CD4-positive, CD25-positive, alpha-beta regulatory T cell (primary cell): ENCODE measurements at regions not wholly inside any gene's neighbourhood (a gene's known extent, or its start where the extent isn't known, plus 50 kb on each side); places are given as distances from the start of the nearest gene placed in this dataset.

Experiments used
- ATAC-seq, 2 donors: fragments of 150-1000 bp; cut with Tn5 transposase; one replicate each; pipeline ENCODE4 v1.10.0; 2021; ENCODE audit warnings: low read depth in 2 of 2, moderate number of reproducible peaks in 2 of 2, moderate library complexity in 1 of 2
- DNase-seq, 3 donors: peaks; one replicate each; pipeline versions ENCODE4 v3.0.0 to v3.0.0-alpha.2; 2012 to 2022; ENCODE audit warnings: mixed read lengths in 1 of 3
- H3K27ac ChIP-seq: one replicate; pipeline ENCODE4 v1.7.0; 2013; ENCODE audit warnings: mild to moderate bottlenecking, low read length; ENCODE audit not compliant: insufficient read depth, poor library complexity, severe bottlenecking
- H3K27me3 ChIP-seq: one replicate; pipeline ENCODE4 v1.7.0; 2013; ENCODE audit warnings: low read length; ENCODE audit not compliant: control insufficient read depth, insufficient read depth
- H3K36me3 ChIP-seq: one replicate; pipeline ENCODE4 v1.7.0; 2013; ENCODE audit warnings: mild to moderate bottlenecking, low read length, moderate library complexity; ENCODE audit not compliant: control insufficient read depth, insufficient read depth
- H3K4me1 ChIP-seq: 2 replicates; pipeline ENCODE4 v1.7.0; 2013; ENCODE audit warnings: mild to moderate bottlenecking, low read length; ENCODE audit not compliant: insufficient read depth, control insufficient read depth, poor library complexity, severe bottlenecking
- H3K4me3 ChIP-seq: one replicate; pipeline ENCODE4 v1.7.0; 2013; ENCODE audit warnings: low read depth, mild to moderate bottlenecking, low read length, moderate library complexity
- H3K9me3 ChIP-seq, 2 experiments: 1 replicate in 1 of 2; 2 replicates in 1 of 2; pipeline ENCODE4 v1.7.0; 2013; ENCODE audit warnings: low read length in 2 of 2, mild to moderate bottlenecking in 1 of 2, moderate library complexity in 1 of 2; ENCODE audit not compliant: control insufficient read depth in 2 of 2
- H3K27ac Mint-ChIP-seq, 3 donors: one replicate each; pipeline ENCODE4 v1.8.0; 2020 to 2022; ENCODE audit warnings: mild to moderate bottlenecking in 3 of 3, mixed read lengths in 3 of 3, moderate library complexity in 2 of 3
- H3K27me3 Mint-ChIP-seq: one replicate; pipeline ENCODE4 v1.8.0; 2022; ENCODE audit warnings: mild to moderate bottlenecking, mixed read lengths
- H3K36me3 Mint-ChIP-seq: one replicate; pipeline ENCODE4 v1.8.0; 2020; ENCODE audit warnings: mixed read lengths
- H3K4me1 Mint-ChIP-seq, 4 donors: one replicate each; pipeline ENCODE4 v1.8.0; 2020 to 2022; ENCODE audit warnings: mixed read lengths in 4 of 4, mild to moderate bottlenecking in 1 of 4
- H3K4me3 Mint-ChIP-seq, 4 donors: one replicate each; pipeline ENCODE4 v1.8.0; 2020 to 2022; ENCODE audit warnings: mild to moderate bottlenecking in 4 of 4, mixed read lengths in 4 of 4, moderate library complexity in 3 of 4
- H3K9me3 Mint-ChIP-seq, 7 donors: one replicate each; pipeline ENCODE4 v1.8.0; 2020 to 2022; ENCODE audit warnings: mixed read lengths in 7 of 7, mild to moderate bottlenecking in 3 of 7, moderate library complexity in 2 of 7

DNA sequence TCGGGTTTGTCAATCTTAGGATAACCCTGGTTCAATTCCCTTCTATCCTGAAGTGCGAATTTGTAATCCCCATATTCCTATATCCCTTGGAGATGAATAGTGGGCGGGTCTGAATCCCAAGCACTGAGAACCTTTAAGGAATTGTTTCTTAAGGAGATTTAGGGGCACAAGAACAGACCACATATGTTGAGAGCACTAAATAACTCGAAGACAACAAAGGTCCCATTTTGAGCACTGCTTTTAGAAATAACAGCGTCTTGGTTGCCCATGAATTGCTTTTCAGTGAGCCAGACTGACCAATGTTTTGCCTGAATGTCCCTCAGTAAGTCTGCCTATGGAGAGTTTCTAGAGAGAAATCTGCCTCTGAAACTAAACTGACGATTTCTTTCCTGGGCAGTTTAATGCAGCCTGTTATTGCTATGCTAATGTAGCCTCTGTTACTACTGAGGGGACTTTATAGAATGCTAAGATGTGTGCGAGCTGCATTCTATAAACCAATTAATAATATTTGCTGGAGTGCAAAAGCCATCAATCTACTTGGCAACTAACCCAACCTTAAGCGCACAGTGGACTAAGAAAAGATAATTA is 445.0 kb upstream of the DMAC1 start:
- Histone ChIP-seq H3K36me3 (no peaks in the 10 kb centered on the region), H3K27ac (no peak overlapping the region), H3K4me3 (no peak overlapping the region), H3K9me3 (no peaks in the 10 kb centered on the region), H3K4me1 (no peaks in the 10 kb centered on the region), H3K27me3 (no peaks in the 10 kb centered on the region)
- Mint-ChIP-seq H3K27ac (no peak overlapping the region), H3K4me1 (no peaks in the 10 kb centered on the region), H3K27me3 (no peaks in the 10 kb centered on the region), H3K4me3 (no peak overlapping the region), H3K9me3 (peaks cover 0 to 3% (median 0%) of the 10 kb centered on the region in 7 donors), H3K36me3 (no peaks in the 10 kb centered on the region)
- ATAC-seq, result no peak
- no peak for DNase-seq

DNA sequence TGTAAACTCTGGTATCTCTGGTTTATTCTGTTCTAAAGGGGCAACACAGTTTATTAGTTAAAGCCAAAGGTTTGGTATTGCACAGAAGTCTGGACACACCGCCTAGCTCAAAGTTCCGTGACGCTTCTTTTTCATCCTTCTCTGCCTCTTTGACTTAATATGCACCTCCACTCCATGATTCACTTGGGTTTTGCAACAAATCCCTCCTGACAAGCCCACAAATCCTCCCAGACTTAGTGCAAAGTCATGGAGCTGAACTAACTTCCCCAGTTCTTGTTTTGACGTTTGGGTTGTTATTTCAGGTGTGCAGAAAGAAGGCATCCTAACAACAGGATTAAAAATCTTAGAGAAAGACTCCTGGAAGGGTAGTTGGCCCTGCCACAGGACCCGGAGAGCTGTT is 441.6 kb upstream of the DMAC1 start:
- H3K4me3 Mint-ChIP-seq, result no peak overlapping the region
- H3K4me1 Mint-ChIP-seq, result no peaks in the 10 kb centered on the region
- H3K27me3 Mint-ChIP-seq, result peaks cover 4% of the 10 kb centered on the region
- H3K27me3 ChIP-seq, result no peaks in the 10 kb centered on the region
- no peaks in the 10 kb centered on the region for H3K36me3 ChIP-seq
- no peaks in the 10 kb centered on the region for H3K36me3 Mint-ChIP-seq
- H3K4me1 ChIP-seq, result no peaks in the 10 kb centered on the region
- ATAC-seq, result no peak
- H3K9me3 ChIP-seq, result no peaks in the 10 kb centered on the region
- H3K4me3 ChIP-seq, result no peak overlapping the region
- DNase-seq, result no peak
- no peak overlapping the region for H3K27ac ChIP-seq
- peaks cover 0 to 3% (median 0%) of the 10 kb centered on the region in 7 donors for H3K9me3 Mint-ChIP-seq
- H3K27ac Mint-ChIP-seq, result no peak overlapping the region

DNA sequence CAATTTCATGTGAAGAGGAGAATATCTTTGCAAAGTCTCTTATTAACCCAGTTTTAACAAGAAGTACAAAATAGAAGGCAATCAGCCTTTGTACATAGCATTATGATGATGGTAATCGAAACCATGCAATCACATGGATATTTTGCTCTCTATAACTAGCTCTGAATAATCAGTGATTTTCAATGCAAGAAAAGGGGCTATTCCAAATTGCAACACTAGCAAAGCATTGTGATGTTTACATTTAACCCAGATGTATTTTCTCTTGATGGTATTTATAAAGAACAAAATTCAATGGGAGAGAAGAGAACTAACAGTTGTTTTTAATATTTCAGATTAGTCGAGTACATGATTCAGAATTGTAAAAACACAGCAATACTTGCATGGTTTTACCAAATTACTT is 437.5 kb upstream of the DMAC1 start:
- no peak overlapping the region for H3K4me3 Mint-ChIP-seq
- ATAC-seq, result no peak
- H3K4me1 ChIP-seq, result no peaks in the 10 kb centered on the region
- no peaks in the 10 kb centered on the region for H3K36me3 Mint-ChIP-seq
- no peak overlapping the region for H3K27ac Mint-ChIP-seq
- H3K4me3 ChIP-seq, result no peak overlapping the region
- DNase-seq, result no peak
- peaks cover 4% of the 10 kb centered on the region for H3K27me3 Mint-ChIP-seq
- H3K27ac ChIP-seq, result no peak overlapping the region
- no peaks in the 10 kb centered on the region for H3K9me3 ChIP-seq
- peaks cover 0 to 2% (median 0%) of the 10 kb centered on the region in 7 donors for H3K9me3 Mint-ChIP-seq
- no peaks in the 10 kb centered on the region for H3K4me1 Mint-ChIP-seq
- no peaks in the 10 kb centered on the region for H3K27me3 ChIP-seq
- H3K36me3 ChIP-seq, result no peaks in the 10 kb centered on the region

DNA sequence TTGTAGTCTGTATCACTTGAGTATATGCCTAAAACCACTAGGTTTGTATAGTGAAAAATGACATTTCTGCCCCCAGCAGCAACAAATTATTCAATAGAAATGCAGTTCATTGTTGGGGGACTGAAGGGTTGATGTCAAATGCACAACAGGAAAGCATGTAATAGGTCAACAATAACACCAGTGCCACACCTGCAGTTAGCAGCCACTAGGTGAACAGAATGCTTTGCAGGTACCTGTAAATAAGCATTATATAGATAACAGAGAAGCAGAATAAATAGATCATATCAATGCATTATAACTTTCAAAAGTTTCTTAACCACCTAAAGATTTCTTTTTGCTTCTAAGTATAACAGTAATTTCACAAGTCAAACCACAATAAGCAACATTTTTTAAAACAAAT is 435.9 kb upstream of the DMAC1 start:
- Histone ChIP-seq H3K4me1 (no peaks in the 10 kb centered on the region), H3K36me3 (no peaks in the 10 kb centered on the region), H3K4me3 (no peak overlapping the region), H3K27me3 (no peaks in the 10 kb centered on the region), H3K9me3 (no peaks in the 10 kb centered on the region), H3K27ac (no peak overlapping the region)
- Mint-ChIP-seq H3K36me3 (no peaks in the 10 kb centered on the region), H3K9me3 (no peaks in the 10 kb centered on the region), H3K4me3 (no peak overlapping the region), H3K4me1 (no peaks in the 10 kb centered on the region), H3K27ac (no peak overlapping the region), H3K27me3 (peaks cover 4% of the 10 kb centered on the region)
- no peak for ATAC-seq
- no peak for DNase-seq

DNA sequence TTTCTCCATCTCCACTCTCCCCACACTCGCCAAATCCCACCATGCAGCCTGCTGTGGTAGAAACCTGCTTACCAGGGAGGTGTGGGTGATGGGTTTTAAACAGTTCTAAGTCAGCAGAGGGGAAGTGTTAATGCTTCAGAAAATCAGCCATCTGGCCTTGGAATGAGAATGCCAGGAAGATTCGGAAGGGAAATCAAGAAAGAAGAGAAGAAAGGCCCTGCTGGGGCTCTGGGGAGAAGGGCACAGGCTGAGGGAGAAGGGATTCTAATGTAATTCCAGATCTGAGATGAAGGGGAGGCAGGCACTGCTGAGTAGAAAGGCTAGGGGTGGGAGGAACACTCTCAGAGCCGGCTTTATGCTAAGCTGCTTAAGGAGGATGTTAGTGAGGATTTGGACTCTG is 434.7 kb upstream of the DMAC1 start:
- Mint-ChIP-seq H3K4me1 (no peaks in the 10 kb centered on the region), H3K36me3 (no peaks in the 10 kb centered on the region), H3K4me3 (no peak overlapping the region), H3K27me3 (peaks cover 4% of the 10 kb centered on the region), H3K9me3 (no peaks in the 10 kb centered on the region), H3K27ac (no peak overlapping the region)
- Histone ChIP-seq H3K27me3 (no peaks in the 10 kb centered on the region), H3K9me3 (no peaks in the 10 kb centered on the region), H3K4me1 (no peaks in the 10 kb centered on the region), H3K36me3 (no peaks in the 10 kb centered on the region), H3K27ac (no peak overlapping the region), H3K4me3 (no peak overlapping the region)
- ATAC-seq (no peak), DNase-seq (no peak)

DNA sequence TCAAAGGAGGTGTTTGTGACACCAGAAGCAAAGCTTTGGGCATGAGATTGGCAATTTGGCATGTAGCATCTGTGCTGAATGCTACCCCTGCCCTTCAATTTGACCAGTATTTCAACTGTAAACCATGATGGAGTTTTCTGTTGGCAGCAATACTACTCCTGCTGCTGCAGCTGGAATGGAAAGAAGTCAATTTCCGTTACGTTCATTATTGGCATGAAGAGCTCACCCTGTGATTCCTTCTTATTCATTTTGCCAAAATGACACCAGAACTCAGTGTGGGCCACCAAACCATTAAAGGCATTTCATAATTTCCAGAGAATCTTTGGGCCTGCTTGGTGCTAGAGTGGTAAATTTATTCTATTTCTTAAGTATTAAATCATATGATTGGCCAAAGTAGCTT is 433.1 kb upstream of the DMAC1 start:
- ATAC-seq, result no peak
- H3K9me3 ChIP-seq, result no peaks in the 10 kb centered on the region
- H3K4me3 Mint-ChIP-seq, result no peak overlapping the region
- no peak overlapping the region for H3K27ac Mint-ChIP-seq
- H3K4me3 ChIP-seq, result no peak overlapping the region
- H3K4me1 ChIP-seq, result no peaks in the 10 kb centered on the region
- H3K36me3 Mint-ChIP-seq, result no peaks in the 10 kb centered on the region
- no peaks in the 10 kb centered on the region for H3K9me3 Mint-ChIP-seq
- H3K4me1 Mint-ChIP-seq, result no peaks in the 10 kb centered on the region
- no peak overlapping the region for H3K27ac ChIP-seq
- H3K36me3 ChIP-seq, result no peaks in the 10 kb centered on the region
- no peaks in the 10 kb centered on the region for H3K27me3 ChIP-seq
- no peak for DNase-seq
- no peaks in the 10 kb centered on the region for H3K27me3 Mint-ChIP-seq

DNA sequence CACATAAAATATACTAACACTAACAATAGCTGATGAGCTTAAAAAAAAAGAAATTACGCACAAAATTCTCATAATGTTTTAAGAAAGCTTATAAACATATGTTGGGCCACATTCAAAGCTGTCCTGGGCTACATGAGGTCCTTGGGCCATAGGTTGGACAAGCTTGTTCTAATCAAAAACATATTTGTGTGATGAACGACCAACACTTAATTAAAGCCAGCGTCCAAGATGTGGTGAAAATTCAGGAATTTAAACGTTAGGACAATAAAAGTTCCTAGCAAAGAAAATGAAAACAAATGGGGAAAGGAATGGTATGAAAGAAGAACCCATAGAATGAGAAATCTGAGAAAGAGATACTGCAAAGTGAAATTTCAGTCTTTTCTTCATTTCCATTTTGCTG is 429.6 kb upstream of the DMAC1 start:
- Histone ChIP-seq H3K4me1 (no peaks in the 10 kb centered on the region), H3K27me3 (no peaks in the 10 kb centered on the region), H3K4me3 (no peak overlapping the region), H3K36me3 (no peaks in the 10 kb centered on the region), H3K27ac (no peak overlapping the region), H3K9me3 (no peaks in the 10 kb centered on the region)
- no peaks in the 10 kb centered on the region for H3K27me3 Mint-ChIP-seq
- H3K4me3 Mint-ChIP-seq, result no peak overlapping the region
- no peak overlapping the region for H3K27ac Mint-ChIP-seq
- DNase-seq (no peak), ATAC-seq (no peak)
- no peaks in the 10 kb centered on the region for H3K36me3 Mint-ChIP-seq
- no peaks in the 10 kb centered on the region for H3K4me1 Mint-ChIP-seq
- no peaks in the 10 kb centered on the region for H3K9me3 Mint-ChIP-seq

DNA sequence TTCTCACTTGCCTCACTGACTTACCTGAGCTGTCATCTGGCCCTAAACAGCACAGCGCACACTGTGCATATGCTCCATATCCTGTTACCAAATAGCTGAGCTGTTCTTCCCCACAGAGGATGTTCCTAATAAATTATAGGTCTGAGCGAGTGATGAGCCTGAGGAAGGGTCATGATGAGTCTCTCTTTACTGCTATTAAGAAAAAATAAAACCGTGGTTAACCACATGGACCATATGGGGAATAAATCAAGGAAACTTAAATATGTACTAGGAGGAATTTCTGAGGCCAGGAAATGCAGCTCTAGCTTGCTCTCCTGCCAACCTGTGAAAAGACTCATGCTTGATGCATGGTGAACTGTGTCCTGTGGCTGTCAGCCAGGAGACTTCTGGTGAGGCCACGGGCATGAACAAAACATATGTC is 424.8 kb upstream of the DMAC1 start:
- no peaks in the 10 kb centered on the region for H3K36me3 ChIP-seq
- Mint-ChIP-seq H3K27ac (no peak overlapping the region), H3K4me3 (no peak overlapping the region), H3K4me1 (no peaks in the 10 kb centered on the region), H3K9me3 (peaks cover 0 to 1% (median 0%) of the 10 kb centered on the region in 7 donors), H3K36me3 (no peaks in the 10 kb centered on the region), H3K27me3 (peaks cover 5% of the 10 kb centered on the region)
- ATAC-seq, result no peak
- H3K27me3 ChIP-seq, result no peaks in the 10 kb centered on the region
- DNase-seq, result no peak
- H3K9me3 ChIP-seq, result no peaks in the 10 kb centered on the region
- H3K27ac ChIP-seq, result no peak overlapping the region
- no peak overlapping the region for H3K4me3 ChIP-seq
- H3K4me1 ChIP-seq, result no peaks in the 10 kb centered on the region
